Fibroblast of skin of left biceps (primary cell): ENCODE measurements at regions not wholly inside any gene's neighbourhood (a gene's known extent, or its start where the extent isn't known, plus 50 kb on each side); places are given as distances from the start of the nearest gene placed in this dataset.

ENCODE experiments used
- DNase-seq, 2 experiments: peaks; one replicate each; pipeline ENCODE4 v3.0.0-alpha.2; 2013; ENCODE audit warnings: low read depth in 2 of 2

DNA sequence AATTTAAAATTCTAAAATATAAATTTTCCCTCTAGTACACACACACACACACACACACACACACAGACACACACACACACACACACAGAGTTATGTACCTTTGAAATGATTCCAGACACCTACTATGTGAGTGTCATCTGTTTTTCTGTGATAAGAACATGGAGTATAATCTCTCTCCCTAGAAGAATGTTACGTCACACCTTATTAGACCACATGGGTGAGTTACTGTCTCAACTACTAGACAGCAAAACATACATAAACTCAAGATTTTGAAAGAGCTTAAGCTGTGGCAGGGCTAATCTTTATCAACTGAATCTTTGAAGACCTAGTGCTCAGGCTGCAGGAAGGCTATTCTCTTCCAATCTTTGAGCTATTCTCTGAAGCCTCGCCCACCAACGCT, 385.9 kb upstream of the BCHE start:
- DNase-seq: no peak

DNA sequence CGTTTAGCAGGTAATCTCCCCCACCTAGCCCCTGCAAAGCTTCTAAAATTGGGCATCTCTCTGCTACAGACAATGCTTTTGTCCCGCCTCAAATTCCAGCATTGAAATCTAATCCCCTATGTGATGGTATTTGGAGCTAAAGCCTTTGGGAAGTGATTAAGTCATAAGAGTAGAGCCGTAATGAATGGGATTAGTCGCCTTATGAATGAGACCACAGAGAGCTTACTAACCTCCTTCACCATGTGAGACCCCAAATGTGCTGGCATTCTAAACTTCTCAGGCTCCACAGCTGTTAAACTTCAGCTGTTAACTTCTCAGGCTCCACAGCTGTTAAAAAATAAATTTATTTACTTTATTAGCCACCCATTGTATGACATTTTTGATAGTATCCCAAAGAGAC, 374.2 kb upstream of the BCHE start:
- no peak for DNase-seq

DNA sequence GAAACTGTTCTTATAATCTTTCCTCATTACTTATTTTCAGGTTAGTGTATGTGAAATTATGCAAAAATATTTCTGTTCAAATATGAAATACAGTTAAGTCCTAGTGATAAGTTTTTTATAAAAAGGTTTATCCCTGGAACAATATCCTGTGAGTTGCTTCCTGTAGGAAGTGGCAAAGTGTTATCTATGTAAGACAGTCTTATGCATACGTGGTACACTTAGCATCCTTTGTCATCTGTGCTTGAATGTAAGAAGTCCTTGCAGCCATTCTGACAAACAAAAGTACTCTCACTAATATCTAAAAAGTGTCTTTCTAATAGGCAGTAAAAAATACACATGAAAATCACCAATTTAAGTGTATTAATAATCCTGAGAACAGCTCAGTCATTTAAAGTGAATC, 372.5 kb upstream of the BCHE start:
- no peak for DNase-seq

DNA sequence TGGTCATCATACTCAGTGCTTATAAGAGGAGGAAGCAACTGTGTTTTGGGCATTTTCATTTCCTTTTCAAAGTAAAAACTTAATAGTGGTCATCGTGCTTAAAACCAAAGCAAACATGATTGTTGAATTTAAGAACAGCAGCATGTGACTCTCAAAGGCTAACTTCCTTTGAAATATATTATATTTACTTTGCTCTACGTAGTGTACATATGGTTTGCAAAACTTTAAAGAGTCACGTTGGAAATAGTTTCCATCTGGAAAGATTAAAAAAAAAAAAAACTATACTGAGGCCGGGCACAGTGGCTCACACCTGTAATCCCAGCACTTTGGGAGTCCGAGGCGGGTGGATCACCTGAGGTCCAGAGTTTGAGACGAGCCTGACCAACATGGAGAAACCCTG, 367.9 kb upstream of the BCHE start:
- DNase-seq: no peak

DNA sequence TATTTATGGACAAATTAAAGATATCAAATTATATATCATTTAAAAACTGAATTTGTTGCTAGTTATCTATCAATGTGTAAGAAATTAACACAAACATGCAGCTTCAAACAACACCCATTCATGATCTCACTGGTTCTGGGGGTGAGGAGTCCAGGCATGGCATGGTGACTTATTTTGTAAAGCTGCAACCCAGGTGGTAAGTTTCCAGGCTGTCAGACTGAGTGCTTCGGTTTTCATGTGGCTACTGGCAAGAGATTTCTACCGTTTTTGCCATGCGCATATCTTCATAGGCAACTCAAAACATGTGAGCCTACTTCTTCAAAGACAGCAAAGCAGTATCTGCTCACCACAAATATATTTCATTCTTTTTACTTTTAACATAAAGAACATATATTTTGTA, 364.3 kb upstream of the BCHE start:
- DNase-seq: no peak

DNA sequence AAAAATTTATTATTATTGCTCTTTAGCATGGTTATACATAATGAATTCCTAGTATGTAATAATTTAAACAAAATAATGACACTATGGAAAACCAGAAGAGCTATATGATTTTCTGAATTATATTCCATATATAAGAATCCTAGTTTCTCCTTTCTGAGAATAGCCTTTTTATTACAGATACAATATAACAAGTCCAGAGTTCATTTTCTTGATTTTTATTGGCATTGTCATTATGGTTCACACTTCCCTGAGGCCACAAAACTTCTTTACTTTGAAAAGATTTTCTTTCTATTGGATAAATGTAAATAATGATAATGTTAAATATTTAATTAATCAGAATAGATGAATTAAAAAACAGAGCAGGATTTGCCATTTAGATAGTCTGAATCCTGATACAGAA, 362.3 kb upstream of the BCHE start:
- DNase-seq: no peak

DNA sequence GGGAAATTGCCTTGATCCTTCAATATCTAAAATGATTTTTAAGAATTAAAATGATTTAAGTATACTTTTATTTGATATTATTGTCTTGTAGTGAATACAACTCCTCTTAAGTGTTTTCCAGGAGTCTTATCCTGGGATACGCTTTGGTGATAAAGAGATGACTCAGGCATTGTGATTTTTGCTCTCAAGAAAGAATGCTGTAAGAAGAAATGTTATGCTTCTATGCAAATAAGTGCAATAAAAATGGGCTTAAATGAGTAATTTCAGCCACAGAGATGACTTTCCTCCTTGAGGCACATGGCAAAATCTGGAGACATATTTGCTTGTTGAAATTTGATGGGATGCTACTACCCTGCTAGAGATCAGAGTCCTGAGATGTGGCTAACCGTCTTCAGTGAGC, 358.6 kb upstream of the BCHE start:
- no peak for DNase-seq

DNA sequence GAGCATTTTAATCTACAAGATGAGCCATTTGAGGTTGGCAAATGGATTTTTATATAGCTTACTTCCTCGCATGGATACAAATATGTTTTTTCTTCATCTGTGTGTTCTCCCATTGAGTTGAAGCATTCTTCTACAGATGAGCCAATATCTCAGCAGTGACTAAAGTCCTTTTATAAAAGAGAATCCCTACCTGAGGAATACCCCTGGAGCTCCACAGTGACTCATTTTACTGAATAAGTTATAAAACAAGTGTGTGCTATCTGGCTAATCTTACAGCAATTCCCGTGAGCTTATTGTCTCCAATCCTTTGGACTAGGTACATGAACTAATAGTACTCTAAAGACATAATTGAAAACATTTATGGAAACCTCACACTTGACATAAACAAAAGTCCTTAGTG, 354.2 kb upstream of the BCHE start:
- DNase-seq: no peak

DNA sequence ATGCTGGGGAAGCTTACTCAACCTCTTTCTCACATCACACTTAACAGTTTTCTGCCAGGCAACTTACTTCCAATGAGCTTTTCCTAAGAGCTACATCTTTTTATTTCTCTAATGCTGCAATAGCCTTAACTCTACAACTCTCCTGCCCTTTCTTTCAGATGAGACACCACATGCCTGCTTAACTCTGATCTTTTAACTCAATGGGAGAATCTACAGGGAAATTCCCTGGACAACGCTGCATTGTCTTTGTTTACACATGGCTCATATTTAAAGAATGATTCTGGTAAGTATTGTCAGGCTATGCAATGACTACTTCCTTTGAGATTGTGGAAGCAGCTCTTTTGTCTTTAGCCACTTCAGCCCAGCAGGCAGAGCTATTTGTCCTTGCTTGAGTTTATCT, 353.1 kb upstream of the BCHE start:
- DNase-seq: peak; percentile 4 to 14

DNA sequence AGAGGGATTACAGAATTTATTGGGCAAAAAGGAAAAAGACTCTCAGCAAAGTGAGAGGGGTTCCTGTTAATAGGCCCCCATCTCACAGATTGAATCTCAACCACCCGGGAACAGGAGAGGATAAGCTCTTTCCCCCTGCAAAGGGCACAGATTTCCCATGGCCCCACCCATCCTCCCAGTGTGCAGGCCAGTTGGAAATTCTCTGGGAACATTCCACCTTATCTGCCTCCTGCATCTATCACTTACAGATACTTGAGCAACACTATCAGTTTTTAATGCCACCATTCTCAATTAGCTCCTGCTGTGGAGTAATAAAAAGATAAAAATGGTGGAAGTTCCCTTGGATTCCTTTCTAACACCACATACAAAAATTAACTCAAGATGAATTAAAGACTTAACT, 350.0 kb upstream of the BCHE start:
- no peak for DNase-seq

DNA sequence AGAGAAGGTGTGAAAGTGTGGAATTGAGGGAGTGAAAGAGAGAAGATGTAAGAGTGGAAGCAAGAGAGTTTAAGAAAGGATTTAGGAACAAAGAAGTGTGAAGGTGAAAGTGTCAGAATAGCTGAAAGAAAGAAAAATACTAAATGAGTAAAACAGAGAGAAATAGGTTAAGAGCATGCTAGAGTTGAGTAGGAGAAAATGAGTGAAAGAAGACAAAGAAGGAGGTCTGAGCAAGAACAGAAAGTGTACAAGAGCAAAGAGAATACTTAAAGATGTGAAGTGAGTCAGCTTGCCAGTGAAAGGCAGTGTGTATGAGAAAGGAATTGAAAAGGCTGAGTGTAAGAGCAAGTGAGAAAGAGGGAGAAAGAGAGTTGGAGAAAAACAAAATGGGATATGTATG, 348.8 kb upstream of the BCHE start:
- DNase-seq: no peak

DNA sequence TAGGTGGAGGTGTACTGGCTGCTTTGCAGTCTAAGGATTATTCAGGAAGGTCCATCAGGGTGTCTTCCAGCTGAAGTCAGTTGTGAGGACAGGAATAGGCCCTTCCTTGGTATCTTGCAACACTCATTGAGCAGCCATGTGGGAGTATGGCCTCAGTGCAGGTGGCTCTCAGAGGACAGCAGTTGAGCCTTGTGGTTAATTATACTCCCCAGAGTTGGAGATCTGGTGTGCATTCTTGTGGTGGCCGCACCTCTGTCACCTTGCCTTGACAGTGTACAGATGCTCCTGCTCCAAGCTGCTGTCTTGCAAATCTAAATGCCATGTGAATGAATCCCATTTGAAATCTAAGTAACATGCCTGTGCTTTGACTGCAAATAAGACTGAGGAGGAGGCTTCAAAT, 339.9 kb upstream of the BCHE start:
- DNase-seq: no peak

DNA sequence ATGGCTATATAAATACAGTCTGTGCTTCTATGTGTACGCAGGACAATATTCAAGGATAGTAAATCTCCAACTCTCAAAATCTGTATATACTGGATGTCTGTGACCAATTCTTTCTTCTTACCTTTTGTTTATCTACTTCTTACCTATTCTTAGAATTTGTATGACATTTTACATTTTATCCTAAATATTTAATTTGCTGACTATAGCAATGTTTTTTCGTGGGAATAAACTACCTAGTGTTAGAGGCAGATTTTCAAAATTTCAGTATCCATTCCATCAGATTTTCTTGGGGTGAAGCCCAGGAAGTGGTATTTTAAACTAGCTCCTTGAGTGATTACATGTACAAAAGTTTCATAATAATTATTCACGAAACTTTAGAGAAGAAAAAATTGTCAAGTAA, 334.5 kb upstream of the BCHE start:
- DNase-seq: no peak

DNA sequence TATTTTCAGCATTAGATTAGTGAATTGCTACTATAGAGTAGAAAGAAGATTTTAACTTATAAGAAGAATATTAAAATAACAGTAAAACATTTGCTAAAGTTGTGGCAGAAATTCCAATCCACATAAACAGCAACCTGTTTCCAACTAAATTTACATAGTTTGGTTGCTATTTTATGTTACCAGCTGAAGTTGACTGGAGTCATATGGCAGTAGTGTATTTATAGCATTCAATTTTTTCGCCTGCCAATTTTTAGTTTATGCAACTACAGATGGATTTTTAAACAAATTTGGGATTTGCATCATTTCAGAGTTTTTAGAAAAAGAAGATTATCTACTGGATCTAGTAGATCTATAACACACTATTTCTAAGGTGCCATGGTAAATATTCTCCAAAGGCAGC, 332.5 kb upstream of the BCHE start:
- no peak for DNase-seq

DNA sequence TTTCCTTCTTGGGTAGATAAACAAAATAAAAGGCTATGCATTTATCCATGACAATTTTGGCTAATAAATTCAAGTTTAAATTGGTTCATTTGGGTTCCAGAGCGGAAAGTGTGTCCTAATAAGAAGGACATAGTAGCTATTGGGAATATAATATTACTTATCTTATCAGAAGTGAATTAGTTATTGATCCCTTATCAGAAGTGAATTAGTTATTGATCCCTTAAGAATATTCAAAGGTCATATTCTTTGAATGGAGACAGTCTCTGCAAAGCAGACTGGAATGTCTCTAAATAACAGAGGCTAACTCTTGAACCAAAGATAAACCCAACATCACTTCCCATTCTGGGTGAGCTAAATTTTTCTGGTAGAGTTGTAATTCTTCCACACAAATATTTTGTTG, 290.7 kb upstream of the BCHE start:
- no peak for DNase-seq

DNA sequence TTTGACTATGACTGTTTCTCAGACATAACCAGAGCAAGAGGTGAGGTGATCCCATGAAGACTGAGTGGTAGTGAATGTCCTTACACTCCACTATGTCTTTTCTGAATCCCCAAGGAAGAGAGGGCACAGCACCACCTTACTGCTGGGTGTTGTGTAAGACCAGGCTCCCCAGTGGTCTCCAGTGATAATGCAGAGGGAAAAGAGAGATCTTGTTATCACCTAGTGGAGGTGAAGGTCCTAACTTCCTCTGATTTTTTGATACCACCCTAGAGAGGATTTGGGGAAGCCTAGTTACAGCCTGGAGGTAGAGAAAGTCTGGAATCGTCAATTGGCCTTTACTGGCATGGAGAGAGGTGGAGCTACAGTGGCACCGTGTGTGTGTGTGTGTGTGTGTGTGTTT, 288.0 kb upstream of the BCHE start:
- no peak for DNase-seq

DNA sequence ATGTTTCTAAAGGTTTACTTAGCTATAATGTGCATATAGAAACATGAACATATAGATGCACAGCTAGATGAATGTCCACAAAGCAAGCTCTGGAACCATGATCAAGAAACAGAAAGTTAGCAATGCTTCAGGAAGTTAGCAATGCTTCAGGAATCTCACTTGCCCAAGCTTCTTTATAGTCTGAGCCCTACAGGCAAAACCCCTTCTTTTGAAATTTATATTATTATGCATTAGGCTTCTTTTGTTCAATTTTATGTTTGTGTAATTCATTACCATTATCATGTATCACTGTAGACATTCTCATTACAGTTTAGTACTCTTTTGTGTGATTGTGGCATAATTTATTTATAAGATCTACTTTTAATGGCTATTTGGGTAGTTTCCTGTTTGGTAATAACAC, 286.4 kb upstream of the BCHE start:
- DNase-seq: peak in 1 of 2 experiments; percentile 8

DNA sequence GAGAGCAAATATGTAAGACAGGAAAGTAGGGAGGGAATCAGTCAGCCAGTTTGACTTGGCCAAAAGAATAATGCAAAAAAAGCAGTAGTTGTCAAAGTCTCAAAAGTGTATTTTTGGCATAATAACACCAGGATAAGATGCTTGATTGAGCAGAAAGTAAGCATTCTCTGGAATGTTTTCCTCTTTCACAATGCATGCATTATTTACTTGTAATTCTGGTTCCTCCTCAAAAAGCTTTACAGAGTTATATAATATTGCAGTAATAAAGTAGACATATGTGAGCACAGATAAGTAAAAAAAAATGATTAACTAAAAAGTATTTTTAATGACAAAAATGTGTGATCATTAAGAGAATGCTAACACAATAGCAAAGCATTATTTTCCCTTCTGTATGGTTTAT, 285.9 kb upstream of the BCHE start:
- DNase-seq: no peak

DNA sequence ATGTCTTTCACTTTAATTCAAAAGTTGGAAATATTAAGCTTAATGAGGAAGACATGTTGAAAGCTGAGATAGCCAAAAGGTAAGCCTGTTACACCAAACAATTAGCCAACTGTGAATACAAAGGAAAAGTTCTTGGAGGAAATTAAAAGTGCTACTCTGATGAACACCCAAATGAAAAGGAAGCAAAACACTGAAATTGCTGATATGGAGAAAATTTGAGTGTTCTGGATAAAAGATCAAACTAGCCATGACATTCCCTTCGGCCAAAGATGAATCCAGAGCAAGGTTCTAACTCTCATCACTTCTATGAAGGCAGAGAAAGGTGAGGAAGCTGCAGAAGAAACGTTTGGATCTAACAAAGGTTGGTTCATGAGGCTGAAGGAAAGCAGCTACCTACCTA, 280.8 kb upstream of the BCHE start:
- no peak for DNase-seq

DNA sequence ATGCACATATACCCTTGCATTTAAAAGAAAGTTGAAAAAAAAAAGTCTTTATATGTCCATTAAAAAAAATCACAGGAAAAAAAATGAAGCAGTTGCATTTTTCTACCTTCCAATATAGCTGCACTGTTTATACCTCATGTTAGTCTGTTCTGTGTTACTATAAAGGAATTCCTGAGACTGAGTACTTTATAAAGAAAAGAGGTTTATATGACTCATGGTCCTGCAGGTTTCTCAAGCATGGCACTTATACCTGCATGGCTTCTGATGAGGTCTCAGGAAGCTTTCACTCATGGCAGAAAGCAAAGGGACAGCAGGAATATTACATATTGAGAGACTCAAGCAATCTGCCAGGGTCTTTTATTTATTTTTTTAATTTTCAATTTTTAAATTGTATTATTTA, 277.2 kb upstream of the BCHE start:
- DNase-seq: no peak

DNA sequence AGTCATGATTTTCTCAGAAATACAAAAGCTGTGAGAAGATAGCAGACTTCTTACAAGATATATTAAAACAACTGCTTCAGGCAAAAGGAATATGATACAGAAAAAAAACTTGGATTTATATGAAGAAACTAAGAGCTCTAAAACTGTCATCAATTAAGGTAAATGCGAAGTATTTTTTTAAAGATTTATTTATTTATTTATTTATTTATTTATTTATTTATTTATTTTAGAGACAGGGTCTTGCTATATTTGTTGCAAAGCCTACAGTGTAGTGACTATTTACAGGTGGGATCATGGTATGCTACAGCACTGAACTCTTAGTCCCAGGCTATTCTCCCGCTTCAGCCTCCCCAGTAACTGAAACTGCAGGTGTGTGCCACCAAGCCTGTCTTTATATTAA, 274.3 kb upstream of the BCHE start:
- DNase-seq: no peak

DNA sequence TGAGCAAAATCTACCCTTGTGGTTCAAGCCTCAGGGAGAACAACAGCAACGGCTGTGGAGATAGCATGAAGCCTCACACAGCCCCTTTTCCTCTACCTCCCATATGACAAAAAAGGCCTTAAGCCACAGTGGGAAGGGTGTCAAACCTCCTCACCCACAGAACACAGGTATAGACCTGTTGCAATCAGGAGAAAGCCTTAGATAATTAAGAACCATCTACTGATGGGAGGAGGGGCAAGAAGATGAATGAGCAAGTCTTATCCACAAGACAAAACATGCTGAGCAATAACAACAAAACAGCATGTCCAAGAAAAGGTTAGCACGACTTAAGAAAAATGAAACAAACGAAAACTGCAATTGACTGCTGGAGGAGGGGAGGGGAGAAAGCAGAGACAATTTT, 272.9 kb upstream of the BCHE start:
- no peak for DNase-seq

DNA sequence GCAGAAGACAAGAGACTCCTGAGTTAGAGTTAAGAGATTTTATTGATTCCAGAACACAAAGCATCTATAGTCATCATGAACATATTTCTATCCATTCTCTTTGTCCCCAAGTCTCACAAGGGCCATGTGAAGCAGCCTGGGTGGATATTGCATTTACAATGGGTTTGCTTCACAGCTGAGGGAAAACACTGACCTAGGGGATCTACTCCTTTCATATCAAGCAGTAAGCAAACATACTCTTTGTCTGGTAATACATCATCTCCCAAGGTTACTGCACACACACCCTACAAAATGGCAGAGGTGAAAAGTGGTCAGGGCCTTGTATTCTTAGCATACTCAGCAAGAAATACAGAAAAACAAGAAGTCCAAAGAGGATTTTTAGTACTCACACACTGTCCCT, 267.7 kb upstream of the BCHE start:
- DNase-seq: no peak

DNA sequence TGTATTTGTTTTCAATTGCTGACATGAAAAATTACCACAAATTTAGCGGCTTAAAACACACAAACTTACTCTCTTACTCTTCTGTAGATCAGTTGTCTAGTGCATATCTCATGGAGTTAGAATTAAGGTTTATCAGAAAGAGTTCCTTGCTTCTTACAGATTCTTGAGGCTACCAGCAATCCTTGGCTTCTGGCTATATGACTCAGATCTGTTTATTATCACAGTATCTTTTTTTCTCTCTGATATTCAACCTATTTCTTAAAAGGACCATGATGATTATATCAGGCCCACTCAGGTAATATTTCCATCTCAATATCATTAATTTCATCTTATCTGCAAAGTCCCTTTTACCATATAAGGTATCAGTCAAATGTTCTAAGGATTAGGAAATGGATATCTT, 263.5 kb upstream of the BCHE start:
- no peak for DNase-seq

DNA sequence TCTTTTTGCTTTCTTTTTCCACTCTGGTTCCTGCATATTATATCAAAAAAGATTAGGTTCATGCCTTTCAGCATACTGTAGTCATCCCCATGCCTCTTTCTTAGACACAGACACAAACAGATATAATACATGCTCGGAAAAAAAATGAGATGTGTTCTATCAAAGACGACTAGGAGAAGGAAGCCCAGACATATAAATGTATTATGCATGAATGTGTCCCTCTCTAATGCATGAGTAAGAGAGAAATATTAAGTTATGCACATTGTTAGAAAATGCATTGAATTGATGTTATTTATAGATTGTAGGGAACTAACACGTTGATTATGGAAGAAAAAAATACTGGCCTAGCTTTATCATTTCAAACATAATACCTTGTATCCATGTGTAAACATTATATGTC, 252.4 kb upstream of the BCHE start:
- DNase-seq: no peak
